ENCODE measurements at regions not wholly inside any gene's neighbourhood (a gene's known extent, or its start where the extent isn't known, plus 50 kb on each side); places are given as distances from the start of the nearest gene placed in this dataset.

DNA sequence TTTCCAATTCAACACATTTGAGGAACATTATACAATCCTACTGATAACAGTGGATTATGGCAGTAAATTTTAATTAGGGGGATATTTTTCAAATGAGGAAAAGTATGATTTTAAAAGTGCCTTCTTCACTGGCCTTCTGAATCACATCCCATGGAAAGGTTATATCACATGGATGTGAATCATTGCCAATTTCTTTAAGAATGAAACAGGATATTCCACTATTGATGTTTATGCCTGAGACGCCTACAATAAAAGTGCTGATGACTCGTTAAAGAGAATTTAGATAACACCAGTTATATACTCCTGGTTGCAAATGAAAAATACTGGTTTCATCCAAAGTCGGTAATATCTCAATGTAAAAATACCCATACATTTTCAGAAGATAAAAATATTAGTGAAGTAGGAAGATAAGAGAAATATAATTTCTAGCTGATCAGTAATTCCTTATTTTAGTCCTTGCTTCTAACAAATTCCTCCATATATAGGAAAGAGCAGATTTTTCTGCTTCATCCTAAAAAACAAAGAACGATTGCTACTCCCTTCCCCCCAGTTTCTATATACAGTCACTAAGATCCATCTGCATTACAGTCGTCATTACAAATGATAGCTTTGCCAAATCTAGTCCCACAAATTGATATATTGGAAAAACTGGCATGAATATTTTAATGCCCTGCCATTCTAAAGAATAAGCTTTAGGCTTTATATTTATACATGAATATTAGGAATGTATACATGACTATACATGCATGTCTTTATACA, 139.5 kb upstream of the SOX5 start:
- DNase-seq, result no peak
- intact Hi-C loops (cut with DNase I; ENCODE audit: low total_unique reads), result no loop called here
- Histone ChIP-seq H3K27me3 (no peaks in the 10 kb centered on the region), H3K9me3 (no peaks in the 10 kb centered on the region), H3K27ac (no peak overlapping the region), H3K4me1 (no peaks in the 10 kb centered on the region), H3K36me3 (ENCODE audit: low read depth, missing control alignments) (no peaks in the 10 kb centered on the region), H3K4me3 (no peak overlapping the region)
- no peak for TF ChIP-seq POLR2A (IDR thresholded peaks at IDR 0.05)
- TF ChIP-seq, protein P1, sequence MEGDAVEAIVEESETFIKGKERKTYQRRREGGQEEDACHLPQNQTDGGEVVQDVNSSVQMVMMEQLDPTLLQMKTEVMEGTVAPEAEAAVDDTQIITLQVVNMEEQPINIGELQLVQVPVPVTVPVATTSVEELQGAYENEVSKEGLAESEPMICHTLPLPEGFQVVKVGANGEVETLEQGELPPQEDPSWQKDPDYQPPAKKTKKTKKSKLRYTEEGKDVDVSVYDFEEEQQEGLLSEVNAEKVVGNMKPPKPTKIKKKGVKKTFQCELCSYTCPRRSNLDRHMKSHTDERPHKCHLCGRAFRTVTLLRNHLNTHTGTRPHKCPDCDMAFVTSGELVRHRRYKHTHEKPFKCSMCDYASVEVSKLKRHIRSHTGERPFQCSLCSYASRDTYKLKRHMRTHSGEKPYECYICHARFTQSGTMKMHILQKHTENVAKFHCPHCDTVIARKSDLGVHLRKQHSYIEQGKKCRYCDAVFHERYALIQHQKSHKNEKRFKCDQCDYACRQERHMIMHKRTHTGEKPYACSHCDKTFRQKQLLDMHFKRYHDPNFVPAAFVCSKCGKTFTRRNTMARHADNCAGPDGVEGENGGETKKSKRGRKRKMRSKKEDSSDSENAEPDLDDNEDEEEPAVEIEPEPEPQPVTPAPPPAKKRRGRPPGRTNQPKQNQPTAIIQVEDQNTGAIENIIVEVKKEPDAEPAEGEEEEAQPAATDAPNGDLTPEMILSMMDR (IDR thresholded peaks at IDR 0.05), result no peak
- 83 to 88% methylated on average over 5 of the region's 5 CpGs for WGBS, 2 donors

DNA sequence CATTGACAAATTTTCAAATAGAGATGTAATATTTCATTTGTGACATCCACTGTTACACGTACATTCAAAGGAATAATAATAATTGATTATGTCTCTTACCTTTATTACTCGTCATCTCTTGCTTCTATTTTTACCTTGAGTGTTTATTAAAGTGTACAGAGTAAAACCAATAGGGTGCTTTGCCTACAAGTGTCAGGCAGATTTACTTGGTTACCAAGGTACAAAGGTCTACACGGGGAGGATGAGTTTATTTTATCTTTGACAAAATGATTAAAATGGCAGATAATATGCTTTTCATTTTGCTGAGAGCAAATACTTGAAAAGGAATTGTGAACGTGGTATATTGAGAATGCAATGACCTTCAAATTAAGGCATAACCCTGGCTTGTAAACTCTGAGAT, 137.8 kb upstream of the SOX5 start:
- WGBS, 2 donors, result 72 to 76% methylated on average over 4 of the region's 4 CpGs
- no peak for DNase-seq
- intact Hi-C loops (cut with DNase I; ENCODE audit: low total_unique reads), result no loop called here

DNA sequence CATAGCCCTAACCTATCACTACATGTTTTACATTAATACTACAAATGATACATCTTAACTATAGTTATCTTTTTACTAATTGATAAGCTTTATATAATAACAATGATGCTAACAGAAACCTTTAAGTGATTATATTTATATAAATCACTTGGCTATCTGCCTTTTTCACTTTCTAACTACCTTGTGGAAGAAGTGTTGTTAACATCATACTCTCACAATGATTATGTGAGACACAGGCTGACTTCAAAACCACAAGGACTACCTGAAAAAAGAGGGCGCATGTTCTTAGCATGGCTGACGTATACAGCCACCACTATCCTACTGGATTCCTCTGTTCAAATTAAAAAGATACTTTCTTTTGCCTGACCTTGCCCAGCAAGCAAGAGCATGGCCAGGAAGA, 135.3 kb upstream of the SOX5 start:
- Histone ChIP-seq H3K4me1 (no peaks in the 10 kb centered on the region), H3K4me3 (no peak overlapping the region), H3K36me3 (ENCODE audit: low read depth, missing control alignments) (no peaks in the 10 kb centered on the region), H3K27ac (no peak overlapping the region), H3K27me3 (no peaks in the 10 kb centered on the region), H3K9me3 (no peaks in the 10 kb centered on the region)
- intact Hi-C loops (cut with DNase I; ENCODE audit: low total_unique reads), result no loop called here
- no peak for TF ChIP-seq POLR2A (IDR thresholded peaks at IDR 0.05)
- TF ChIP-seq, protein P1 (IDR thresholded peaks at IDR 0.05), result no peak
- DNase-seq, result no peak
- 94 to 96% methylated on average over 2 of the region's 2 CpGs for WGBS, 2 donors

More for the DNA sequence above, 137.8 kb upstream of the SOX5 start:
- H3K4me3 ChIP-seq, result no peak overlapping the region
- H3K9me3 ChIP-seq, result no peaks in the 10 kb centered on the region
- no peaks in the 10 kb centered on the region for H3K27me3 ChIP-seq
- TF ChIP-seq, protein P1 (IDR thresholded peaks at IDR 0.05), result no peak
- TF ChIP-seq POLR2A (IDR thresholded peaks at IDR 0.05), result no peak
- H3K4me1 ChIP-seq, result no peaks in the 10 kb centered on the region
- H3K36me3 ChIP-seq (ENCODE audit: low read depth, missing control alignments), result no peaks in the 10 kb centered on the region
- no peak overlapping the region for H3K27ac ChIP-seq

DNA sequence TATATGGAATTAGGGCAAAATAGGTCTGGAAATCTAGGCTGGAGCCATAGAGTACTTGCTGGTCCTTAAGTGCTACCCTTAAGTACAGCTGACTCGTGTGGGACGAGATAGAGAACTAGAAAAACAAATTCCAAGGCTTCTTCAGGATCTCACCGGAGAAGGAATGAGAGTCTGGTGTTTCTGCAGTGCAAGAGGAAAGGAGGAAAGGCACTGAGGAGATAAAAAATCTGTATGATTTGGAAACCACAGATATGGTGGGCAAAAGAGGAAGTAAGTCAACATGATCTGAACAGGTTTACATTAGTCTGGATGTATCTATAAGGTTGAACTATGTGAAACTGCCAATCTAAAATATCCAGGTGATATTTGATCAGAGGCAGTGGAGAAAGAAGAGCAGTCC, 134.4 kb upstream of the SOX5 start:
- no peaks in the 10 kb centered on the region for H3K27me3 ChIP-seq
- H3K36me3 ChIP-seq (ENCODE audit: low read depth, missing control alignments), result no peaks in the 10 kb centered on the region
- no peak overlapping the region for H3K27ac ChIP-seq
- no peaks in the 10 kb centered on the region for H3K9me3 ChIP-seq
- no peak overlapping the region for H3K4me3 ChIP-seq
- WGBS, 2 donors, result 72 to 78% methylated on average over 3 of the region's 3 CpGs
- DNase-seq, result no peak
- intact Hi-C loops (cut with DNase I; ENCODE audit: low total_unique reads), result no loop called here
- TF ChIP-seq POLR2A (IDR thresholded peaks at IDR 0.05), result no peak
- TF ChIP-seq, protein P1 (IDR thresholded peaks at IDR 0.05), result no peak
- no peaks in the 10 kb centered on the region for H3K4me1 ChIP-seq

DNA sequence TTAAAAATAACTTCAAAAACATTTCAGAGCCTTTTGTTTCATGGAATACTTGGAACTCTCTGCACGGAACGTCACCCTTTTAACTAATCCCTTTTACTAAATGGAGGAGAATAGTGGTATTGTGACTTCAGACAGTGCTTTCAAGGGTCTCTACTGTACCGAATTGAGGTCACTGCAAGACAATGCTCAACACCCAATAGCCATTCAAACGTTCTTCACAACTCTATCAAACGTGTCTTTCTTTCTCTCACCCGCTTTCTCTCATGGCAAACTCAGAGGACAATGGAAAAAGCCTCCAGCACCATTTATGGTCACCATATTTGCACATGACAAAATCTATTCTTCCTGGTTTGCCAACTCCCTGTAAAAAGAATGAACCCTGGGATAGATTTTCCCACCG, 132.1 kb upstream of the SOX5 start:
- Histone ChIP-seq H3K27me3 (no peaks in the 10 kb centered on the region), H3K27ac (no peak overlapping the region), H3K36me3 (ENCODE audit: low read depth, missing control alignments) (no peaks in the 10 kb centered on the region), H3K4me1 (no peaks in the 10 kb centered on the region), H3K4me3 (no peak overlapping the region), H3K9me3 (no peaks in the 10 kb centered on the region)
- no peak for DNase-seq
- 85 to 90% methylated on average over 7 of the region's 7 CpGs for WGBS, 2 donors
- TF ChIP-seq, protein P1 (IDR thresholded peaks at IDR 0.05), result no peak
- no peak for TF ChIP-seq POLR2A (IDR thresholded peaks at IDR 0.05)
- intact Hi-C loops (cut with DNase I; ENCODE audit: low total_unique reads), result no loop called here
